ENCODE measurements at regions not wholly inside any gene's neighbourhood (a gene's known extent, or its start where the extent isn't known, plus 50 kb on each side); places are given as distances from the start of the nearest gene placed in this dataset.

GRCh38 chr2:34825686-34826085 is 1226.6 kb upstream of the FAM98A start:
- 97% methylated on average over 3 of the region's 4 CpGs for WGBS (ENCODE audit: insufficient coverage)
- no peaks in the 10 kb centered on the region for H3K27me3 ChIP-seq (replicated peaks in 2 of 5; ENCODE audit: control insufficient read depth in 4 of 5, insufficient read depth in 5 of 5, low read length in 4 of 5)
- POLR2A ChIA-PET = no interaction called here
- H3K4me1 ChIP-seq (ENCODE audit: control extremely low read depth in 1 of 4, control insufficient read depth in 4 of 4, insufficient read depth in 4 of 4, low read length in 3 of 4) = no peaks in the 10 kb centered on the region
- CTCF ChIA-PET = interaction anchor here (0.9 kb wide), 1 partner anchor 8 kb away, joined by 3 read pairs; no protein-coding TSS in a partner anchor
- H3K36me3 ChIP-seq (ENCODE audit: control insufficient read depth in 4 of 4, insufficient read depth in 4 of 4, low read length in 3 of 4) = no peaks in the 10 kb centered on the region
- no peaks in the 10 kb centered on the region for H3K9me3 ChIP-seq (ENCODE audit: control extremely low read depth in 1 of 5, control insufficient read depth in 4 of 5, insufficient read depth in 2 of 5, low read depth in 1 of 5, low read length in 4 of 5)
- no peak for DNase-seq
- H3K27ac ChIP-seq (ENCODE audit: insufficient read depth in 1 of 2, low read depth in 1 of 2, low read length in 2 of 2, poor library complexity in 1 of 2, severe bottlenecking in 2 of 2) = no peak overlapping the region
- H3K4me3 ChIP-seq (ENCODE audit: control insufficient read depth in 1 of 7, extremely low read depth in 1 of 7, insufficient read depth in 4 of 7, low read depth in 2 of 7, low read length in 6 of 7) = no peak overlapping the region

- Histone ChIP-seq H3K9me3 (ENCODE audit: control extremely low read depth in 1 of 5, control insufficient read depth in 4 of 5, insufficient read depth in 2 of 5, low read depth in 1 of 5, low read length in 4 of 5) (no peaks in the 10 kb centered on the region), H3K4me3 (ENCODE audit: control insufficient read depth in 1 of 7, extremely low read depth in 1 of 7, insufficient read depth in 4 of 7, low read depth in 2 of 7, low read length in 6 of 7) (no peak overlapping the region), H3K27ac (ENCODE audit: insufficient read depth in 1 of 2, low read depth in 1 of 2, low read length in 2 of 2, poor library complexity in 1 of 2, severe bottlenecking in 2 of 2) (no peak overlapping the region), H3K27me3 (replicated peaks in 2 of 5; ENCODE audit: control insufficient read depth in 4 of 5, insufficient read depth in 5 of 5, low read length in 4 of 5) (no peaks in the 10 kb centered on the region), H3K36me3 (ENCODE audit: control insufficient read depth in 4 of 4, insufficient read depth in 4 of 4, low read length in 3 of 4) (no peaks in the 10 kb centered on the region), H3K4me1 (ENCODE audit: control extremely low read depth in 1 of 4, control insufficient read depth in 4 of 4, insufficient read depth in 4 of 4, low read length in 3 of 4) (no peaks in the 10 kb centered on the region)
- ChIA-PET CTCF (no interaction called here), POLR2A (interaction anchor here (0.6 kb wide), 1 partner anchor 59 kb away, joined by 3 read pairs; no protein-coding TSS in a partner anchor)
- DNase-seq = no peak
- 94% methylated on average over 2 of the region's 3 CpGs for WGBS (ENCODE audit: insufficient coverage)
Observed at GRCh38 chr2:34822616-34823015, 1223.5 kb upstream of the FAM98A start.

DNA sequence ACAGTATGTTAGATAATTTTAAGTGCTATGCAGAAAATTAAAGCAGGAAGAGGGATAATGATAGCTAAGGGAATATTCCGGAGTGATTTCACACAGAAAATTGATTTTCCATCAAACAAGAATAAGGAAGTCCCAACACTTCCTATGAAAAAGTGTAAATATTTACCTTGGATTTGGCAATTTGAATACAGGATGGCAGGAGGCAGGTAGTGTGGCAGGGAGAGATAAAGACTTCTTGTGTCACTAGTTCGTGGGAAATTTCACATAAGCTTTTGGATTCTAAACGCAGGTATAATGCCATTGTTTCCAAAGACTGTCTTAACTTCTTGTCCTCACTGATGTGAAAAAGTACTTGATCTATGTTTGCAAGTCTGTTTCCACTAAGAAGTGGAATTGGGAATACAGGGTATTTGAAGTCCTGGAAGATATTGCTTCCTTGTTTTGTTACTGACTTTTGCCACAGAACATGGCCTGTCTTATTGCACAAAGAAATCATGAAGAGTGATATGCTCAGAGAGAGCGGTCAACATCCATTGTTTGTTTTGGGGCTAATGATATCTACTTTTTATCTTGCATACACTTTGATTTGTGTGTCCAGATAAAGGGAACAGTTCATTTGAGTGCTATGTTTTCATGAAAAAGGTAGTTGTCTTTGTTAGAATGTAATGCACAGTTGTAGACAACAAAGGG is 1216.1 kb upstream of the FAM98A start:
- WGBS (ENCODE audit: insufficient coverage) = 77% methylated on average over 2 of the region's 4 CpGs
- CTCF ChIA-PET = no interaction called here
- H3K4me1 ChIP-seq (ENCODE audit: control extremely low read depth in 1 of 4, control insufficient read depth in 4 of 4, insufficient read depth in 4 of 4, low read length in 3 of 4) = no peaks in the 10 kb centered on the region
- H3K27me3 ChIP-seq (replicated peaks in 2 of 5; ENCODE audit: control insufficient read depth in 4 of 5, insufficient read depth in 5 of 5, low read length in 4 of 5) = no peaks in the 10 kb centered on the region
- DNase-seq = no peak
- H3K36me3 ChIP-seq (ENCODE audit: control insufficient read depth in 4 of 4, insufficient read depth in 4 of 4, low read length in 3 of 4) = no peaks in the 10 kb centered on the region
- H3K27ac ChIP-seq (ENCODE audit: insufficient read depth in 1 of 2, low read depth in 1 of 2, low read length in 2 of 2, poor library complexity in 1 of 2, severe bottlenecking in 2 of 2) = no peak overlapping the region
- H3K9me3 ChIP-seq (ENCODE audit: control extremely low read depth in 1 of 5, control insufficient read depth in 4 of 5, insufficient read depth in 2 of 5, low read depth in 1 of 5, low read length in 4 of 5) = no peaks in the 10 kb centered on the region
- POLR2A ChIA-PET = no interaction called here
- H3K4me3 ChIP-seq (ENCODE audit: control insufficient read depth in 1 of 7, extremely low read depth in 1 of 7, insufficient read depth in 4 of 7, low read depth in 2 of 7, low read length in 6 of 7) = no peak overlapping the region

- Histone ChIP-seq H3K4me1 (ENCODE audit: control extremely low read depth in 1 of 4, control insufficient read depth in 4 of 4, insufficient read depth in 4 of 4, low read length in 3 of 4) (no peaks in the 10 kb centered on the region), H3K27me3 (replicated peaks in 2 of 5; ENCODE audit: control insufficient read depth in 4 of 5, insufficient read depth in 5 of 5, low read length in 4 of 5) (no peaks in the 10 kb centered on the region), H3K27ac (ENCODE audit: insufficient read depth in 1 of 2, low read depth in 1 of 2, low read length in 2 of 2, poor library complexity in 1 of 2, severe bottlenecking in 2 of 2) (no peak overlapping the region), H3K36me3 (ENCODE audit: control insufficient read depth in 4 of 4, insufficient read depth in 4 of 4, low read length in 3 of 4) (no peaks in the 10 kb centered on the region), H3K9me3 (ENCODE audit: control extremely low read depth in 1 of 5, control insufficient read depth in 4 of 5, insufficient read depth in 2 of 5, low read depth in 1 of 5, low read length in 4 of 5) (no peaks in the 10 kb centered on the region), H3K4me3 (ENCODE audit: control insufficient read depth in 1 of 7, extremely low read depth in 1 of 7, insufficient read depth in 4 of 7, low read depth in 2 of 7, low read length in 6 of 7) (no peak overlapping the region)
- WGBS (ENCODE audit: insufficient coverage) = 100% methylated on average over 2 of the region's 2 CpGs
- ChIA-PET CTCF (no interaction called here), POLR2A (no interaction called here)
- DNase-seq = no peak
Observed at GRCh38 chr2:34810456-34810855, 1211.4 kb upstream of the FAM98A start.

DNA sequence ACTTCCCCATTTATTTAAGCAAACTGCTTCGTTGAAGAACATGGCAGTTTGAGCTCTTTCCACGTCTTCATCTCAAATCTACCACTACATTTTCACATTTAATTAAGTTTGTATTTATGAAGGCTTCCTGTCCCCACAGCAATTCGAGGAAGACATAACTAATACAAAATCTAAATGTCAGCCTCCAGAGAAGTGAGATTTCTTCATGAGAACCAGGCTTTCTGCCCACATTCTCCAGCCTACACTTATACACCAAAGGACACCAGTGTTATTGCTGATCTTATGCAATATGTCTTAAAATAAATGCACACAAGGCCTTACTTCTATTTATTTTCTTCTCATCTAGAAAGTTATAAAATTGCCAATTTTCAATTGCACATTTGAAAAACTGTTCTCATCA is 1209.3 kb upstream of the FAM98A start:
- Histone ChIP-seq H3K27me3 (replicated peaks in 2 of 5; ENCODE audit: control insufficient read depth in 4 of 5, insufficient read depth in 5 of 5, low read length in 4 of 5) (no peaks in the 10 kb centered on the region), H3K36me3 (ENCODE audit: control insufficient read depth in 4 of 4, insufficient read depth in 4 of 4, low read length in 3 of 4) (no peaks in the 10 kb centered on the region), H3K9me3 (ENCODE audit: control extremely low read depth in 1 of 5, control insufficient read depth in 4 of 5, insufficient read depth in 2 of 5, low read depth in 1 of 5, low read length in 4 of 5) (no peaks in the 10 kb centered on the region), H3K4me3 (ENCODE audit: control insufficient read depth in 1 of 7, extremely low read depth in 1 of 7, insufficient read depth in 4 of 7, low read depth in 2 of 7, low read length in 6 of 7) (no peak overlapping the region), H3K27ac (ENCODE audit: insufficient read depth in 1 of 2, low read depth in 1 of 2, low read length in 2 of 2, poor library complexity in 1 of 2, severe bottlenecking in 2 of 2) (no peak overlapping the region), H3K4me1 (ENCODE audit: control extremely low read depth in 1 of 4, control insufficient read depth in 4 of 4, insufficient read depth in 4 of 4, low read length in 3 of 4) (no peaks in the 10 kb centered on the region)
- CTCF ChIA-PET = no interaction called here
- no CpG with 5 or more reads among the region's 3 CpGs for WGBS (ENCODE audit: insufficient coverage)
- POLR2A ChIA-PET = no interaction called here
- no peak for DNase-seq

GRCh38 chr2:34806891-34807290 is 1207.8 kb upstream of the FAM98A start:
- no peaks in the 10 kb centered on the region for H3K4me1 ChIP-seq (ENCODE audit: control extremely low read depth in 1 of 4, control insufficient read depth in 4 of 4, insufficient read depth in 4 of 4, low read length in 3 of 4)
- H3K9me3 ChIP-seq (ENCODE audit: control extremely low read depth in 1 of 5, control insufficient read depth in 4 of 5, insufficient read depth in 2 of 5, low read depth in 1 of 5, low read length in 4 of 5) = no peaks in the 10 kb centered on the region
- DNase-seq = no peak
- H3K27ac ChIP-seq (ENCODE audit: insufficient read depth in 1 of 2, low read depth in 1 of 2, low read length in 2 of 2, poor library complexity in 1 of 2, severe bottlenecking in 2 of 2) = no peak overlapping the region
- H3K27me3 ChIP-seq (replicated peaks in 2 of 5; ENCODE audit: control insufficient read depth in 4 of 5, insufficient read depth in 5 of 5, low read length in 4 of 5) = no peaks in the 10 kb centered on the region
- H3K36me3 ChIP-seq (ENCODE audit: control insufficient read depth in 4 of 4, insufficient read depth in 4 of 4, low read length in 3 of 4) = no peaks in the 10 kb centered on the region
- ChIA-PET CTCF (no interaction called here), POLR2A (no interaction called here)
- H3K4me3 ChIP-seq (ENCODE audit: control insufficient read depth in 1 of 7, extremely low read depth in 1 of 7, insufficient read depth in 4 of 7, low read depth in 2 of 7, low read length in 6 of 7) = no peak overlapping the region

- ChIA-PET POLR2A (no interaction called here), CTCF (no interaction called here)
- Histone ChIP-seq H3K4me3 (ENCODE audit: control insufficient read depth in 1 of 7, extremely low read depth in 1 of 7, insufficient read depth in 4 of 7, low read depth in 2 of 7, low read length in 6 of 7) (no peak overlapping the region), H3K4me1 (ENCODE audit: control extremely low read depth in 1 of 4, control insufficient read depth in 4 of 4, insufficient read depth in 4 of 4, low read length in 3 of 4) (no peaks in the 10 kb centered on the region), H3K27me3 (replicated peaks in 2 of 5; ENCODE audit: control insufficient read depth in 4 of 5, insufficient read depth in 5 of 5, low read length in 4 of 5) (no peaks in the 10 kb centered on the region), H3K36me3 (ENCODE audit: control insufficient read depth in 4 of 4, insufficient read depth in 4 of 4, low read length in 3 of 4) (no peaks in the 10 kb centered on the region), H3K9me3 (ENCODE audit: control extremely low read depth in 1 of 5, control insufficient read depth in 4 of 5, insufficient read depth in 2 of 5, low read depth in 1 of 5, low read length in 4 of 5) (no peaks in the 10 kb centered on the region), H3K27ac (ENCODE audit: insufficient read depth in 1 of 2, low read depth in 1 of 2, low read length in 2 of 2, poor library complexity in 1 of 2, severe bottlenecking in 2 of 2) (no peak overlapping the region)
- WGBS (ENCODE audit: insufficient coverage) = 94% methylated on average over 2 of the region's 3 CpGs
- DNase-seq = no peak
Observed at GRCh38 chr2:34806396-34806795, 1207.3 kb upstream of the FAM98A start.

Data from common myeloid progenitor, CD34-positive (primary cell).